Endothelial cell of umbilical vein (primary cell): ENCODE measurements at regions not wholly inside any gene's neighbourhood (a gene's known extent, or its start where the extent isn't known, plus 50 kb on each side); places are given as distances from the start of the nearest gene placed in this dataset.

Experiments used
- BruUV-seq: library from RNA; stranded (reverse); fragments of 400-500 nt; replicated peaks from 2 replicates; lab custom pipeline; 2021; lab: Mats Ljungman, UMichigan
- CTCF ChIA-PET: fragments of 300-600, 350-600 bp; sonication (Branson Sonifier 250); formaldehyde crosslinking; loops from one replicate; lab custom pipeline; 2021; ENCODE audit warnings: antibody characterized with exemption, inconsistent platforms; lab: Charles Lee
- POLR2A ChIA-PET: fragments of 300-600, 350-600 bp; sonication (Branson Sonifier 250); formaldehyde crosslinking; loops from one replicate; lab custom pipeline; 2021; ENCODE audit warnings: antibody characterized with exemption, inconsistent platforms; lab: Charles Lee
- DNase-seq: peaks from one replicate; pipeline ENCODE4 v3.0.0-alpha.2; 2011; ENCODE audit warnings: low read depth, low spot score
- FAIRE-seq: peaks from 2 replicates; lab custom pipeline; 2011; peaks lifted over from hg19 to GRCh38; lab: Jason Lieb, UNC
- H2AFZ ChIP-seq: 2 replicates; pipeline ENCODE4 v1.6.0; 2012; ENCODE audit warnings: low read depth, low read length, control low read depth, inconsistent platforms
- H3K27ac ChIP-seq: 2 replicates; pipeline ENCODE4 v1.5.1; 2011; ENCODE audit warnings: low read depth, mild to moderate bottlenecking, control low read depth, low read length, moderate library complexity; ENCODE audit not compliant: insufficient read depth
- H3K27me3 ChIP-seq, 2 experiments: 2 replicates each; pipeline versions ENCODE4 v1.6.0 to v1.6.1; 2011; ENCODE audit warnings: low read length in 2 of 2, mixed read lengths in 1 of 2; ENCODE audit not compliant: control insufficient read depth in 2 of 2, insufficient read depth in 2 of 2
- H3K36me3 ChIP-seq, 2 experiments: 2 replicates in 1 of 2; 3 replicates in 1 of 2; pipeline ENCODE4 v1.5.1; 2011; ENCODE audit warnings: low read length in 2 of 2, mild to moderate bottlenecking in 1 of 2, moderate library complexity in 1 of 2; ENCODE audit not compliant: control insufficient read depth in 2 of 2, insufficient read depth in 2 of 2; ENCODE audit errors: extremely low read depth in 1 of 2
- H3K4me1 ChIP-seq: 3 replicates; pipeline ENCODE4 v1.5.1; 2011; ENCODE audit warnings: mild to moderate bottlenecking, low read length; ENCODE audit not compliant: control insufficient read depth, insufficient read depth; ENCODE audit errors: extremely low read depth
- H3K4me2 ChIP-seq: 2 replicates; pipeline ENCODE4 v1.6.1; 2011; ENCODE audit warnings: low read length, control low read depth, mixed read lengths; ENCODE audit not compliant: insufficient read depth
- H3K4me3 ChIP-seq, 3 experiments: fragments of 200-600 bp in 1 of 3; sonication (generic), shearing (Covaris generic) in 1 of 3; replicated peaks in 1 of 3; 2 replicates each; pipeline ENCODE4 v1.5.1; 2011 to 2016; ENCODE audit warnings: control low read depth in 3 of 3, low read length in 3 of 3, mild to moderate bottlenecking in 2 of 3, inconsistent platforms in 1 of 3, low read depth in 1 of 3, moderate library complexity in 1 of 3; ENCODE audit not compliant: insufficient read depth in 1 of 3
- H3K79me2 ChIP-seq: 2 replicates; pipeline ENCODE4 v1.6.0; 2012; ENCODE audit warnings: low read length, inconsistent platforms; ENCODE audit not compliant: control insufficient read depth, insufficient read depth
- H3K9ac ChIP-seq: replicated peaks from 2 replicates; pipeline ENCODE3; 2011; ENCODE audit warnings: low read length, control low read depth; ENCODE audit not compliant: insufficient read depth; ENCODE audit errors: extremely low read depth
- H3K9me1 ChIP-seq: replicated peaks from 3 replicates; pipeline ENCODE4 v1.6.0; 2011; ENCODE audit warnings: mild to moderate bottlenecking, low read length; ENCODE audit not compliant: control insufficient read depth, insufficient read depth; ENCODE audit errors: extremely low read depth
- H3K9me3 ChIP-seq: replicated peaks from 2 replicates; pipeline ENCODE4 v1.5.1; 2012; ENCODE audit warnings: low read length, inconsistent platforms; ENCODE audit not compliant: control insufficient read depth, insufficient read depth
- H4K20me1 ChIP-seq: replicated peaks from 2 replicates; pipeline ENCODE3; 2011; ENCODE audit warnings: mild to moderate bottlenecking, low read length; ENCODE audit not compliant: control insufficient read depth, insufficient read depth; ENCODE audit errors: extremely low read depth
- CTCF ChIP-seq, 2 donors: IDR thresholded peaks; 1 replicate in 1 of 2; 2 replicates in 1 of 2; pipeline ENCODE4 v1.5.1; 2011; ENCODE audit warnings: low read length in 2 of 2, mild to moderate bottlenecking in 2 of 2, moderate library complexity in 2 of 2, control low read depth in 1 of 2, inconsistent platforms in 1 of 2, low read depth in 1 of 2; ENCODE audit not compliant: insufficient read depth in 1 of 2; ENCODE audit errors: extremely low read depth in 1 of 2
- EZH2 ChIP-seq: IDR thresholded peaks from 2 replicates; pipeline ENCODE4 v1.6.1; 2012; ENCODE audit warnings: borderline replicate concordance, low read depth, mild to moderate bottlenecking, moderate library complexity, low read length, inconsistent platforms; ENCODE audit not compliant: severe bottlenecking
- FOS ChIP-seq: IDR thresholded peaks from 2 replicates; pipeline ENCODE4 v1.6.1; 2011; ENCODE audit warnings: mild to moderate bottlenecking, low read length, moderate library complexity, borderline replicate concordance; ENCODE audit not compliant: insufficient read depth
- GATA2 ChIP-seq: IDR thresholded peaks from 2 replicates; pipeline ENCODE4 v1.7.0; 2011; ENCODE audit warnings: low read depth, mild to moderate bottlenecking, moderate library complexity, mixed read lengths, low read length; ENCODE audit not compliant: insufficient read length, insufficient read depth
- JUN ChIP-seq: IDR thresholded peaks from 2 replicates; pipeline ENCODE4 v1.6.1; 2011; ENCODE audit warnings: borderline replicate concordance, low read depth; ENCODE audit not compliant: insufficient read length, insufficient read depth
- MAX ChIP-seq: IDR thresholded peaks from 2 replicates; pipeline ENCODE4 v1.6.1; 2011; ENCODE audit not compliant: insufficient read depth, insufficient read length
- POLR2A ChIP-seq: IDR thresholded peaks from 2 replicates; pipeline ENCODE4 v1.6.1; 2012; ENCODE audit warnings: low read depth, mild to moderate bottlenecking, control low read depth, low read length
- POLR2AphosphoS5 ChIP-seq: IDR thresholded peaks from 2 replicates; pipeline ENCODE4 v1.6.1; 2012; ENCODE audit warnings: low read depth, mild to moderate bottlenecking, control low read depth, low read length, moderate library complexity; ENCODE audit not compliant: insufficient read depth
- dilution Hi-C: fragments of 300-500 bp; cut with MboI; formaldehyde crosslinking; loops from one replicate; pipeline ENCODE4 v1.15.0; 2019; ENCODE audit warnings: low sequenced_read_pairs; ENCODE audit not compliant: extremely low pct_ligation_motif_present
- intact Hi-C: fragments of 100-400 bp; cut with micrococcal nuclease; formaldehyde crosslinking; loops from one replicate; pipeline ENCODE4 v1.10.0; 2022

- Histone ChIP-seq H3K9me3 (no peaks in the 10 kb centered on the region), H3K9me1 (no peaks in the 10 kb centered on the region), H3K4me3 (no peak overlapping the region), H4K20me1 (no peaks in the 10 kb centered on the region), H3K27me3 (no peaks in the 10 kb centered on the region), H3K4me1 (peaks cover 28% of the 10 kb centered on the region), H3K27ac (no peak overlapping the region), H3K9ac (no peak overlapping the region), H3K79me2 (no peaks in the 10 kb centered on the region), H3K36me3 (no peaks in the 10 kb centered on the region), H2AFZ (no peak overlapping the region), H3K4me2 (no peak overlapping the region)
- no TSS peak for BruUV-seq
- FAIRE-seq (no peak), DNase-seq (no peak)
- intact Hi-C loops (no loop called here), dilution Hi-C loops (no loop called here)
- POLR2A ChIA-PET = interaction anchor here (0.6 kb wide), 1 partner anchor 874 kb away, joined by 4 read pairs; no protein-coding TSS in a partner anchor
- CTCF ChIA-PET = no interaction called here
- TF ChIP-seq CTCF (IDR thresholded peaks at IDR 0.05; ENCODE audit: extremely low read depth in 1 of 2, insufficient read depth in 1 of 2, low read depth in 1 of 2, low read length in 2 of 2) (no peak), MAX (no peak), POLR2AphosphoS5 (no peak)
These were observed 177.2 kb downstream of the TXNL1 start for GRCh38 chr18:56461151-56461550.

- POLR2A ChIA-PET = interaction anchor here (0.6 kb wide), 1 partner anchor 873 kb away, joined by 4 read pairs; no protein-coding TSS in a partner anchor
- FAIRE-seq = peak; percentile 18
- dilution Hi-C loops = no loop called here
These were observed 177.8 kb downstream of the TXNL1 start for GRCh38 chr18:56460581-56460980.

More at GRCh38 chr18:56460581-56460980, 177.8 kb downstream of the TXNL1 start:
- intact Hi-C loops = no loop called here
- no peak for TF ChIP-seq GATA2
- no peak for TF ChIP-seq POLR2AphosphoS5
- no peak for TF ChIP-seq EZH2
- no peak for TF ChIP-seq JUN
- TF ChIP-seq FOS = no peak
- no peak for TF ChIP-seq POLR2A
- peak; percentile 22 for DNase-seq
- no peak overlapping the region for H3K9ac ChIP-seq
- no peak overlapping the region for H3K4me3 ChIP-seq
- no peak overlapping the region for H2AFZ ChIP-seq
- no peaks in the 10 kb centered on the region for H3K9me1 ChIP-seq
- H3K27me3 ChIP-seq = no peaks in the 10 kb centered on the region
- H3K4me2 ChIP-seq = no peak overlapping the region
- no peaks in the 10 kb centered on the region for H3K9me3 ChIP-seq
- H4K20me1 ChIP-seq = no peaks in the 10 kb centered on the region
- H3K27ac ChIP-seq = no peak overlapping the region
- BruUV-seq = no TSS peak
- peaks cover 28% of the 10 kb centered on the region for H3K4me1 ChIP-seq
- no peaks in the 10 kb centered on the region for H3K79me2 ChIP-seq
- CTCF ChIA-PET = interaction anchor here (0.9 kb wide), 1 partner anchor 18 kb away, joined by 3 read pairs; no protein-coding TSS in a partner anchor
- H3K36me3 ChIP-seq = no peaks in the 10 kb centered on the region
